Prostate gland (tissue), 2 donors: ENCODE measurements at regions not wholly inside any gene's neighbourhood (a gene's known extent, or its start where the extent isn't known, plus 50 kb on each side); places are given as distances from the start of the nearest gene placed in this dataset.

Experiments
- POLR2A ChIP-seq: fragments of 450-650 bp; IDR thresholded peaks from one replicate; pipeline ENCODE4 v1.6.1; 2016; ENCODE audit warnings: antibody characterized with exemption, mild to moderate bottlenecking
- POLR2AphosphoS5 ChIP-seq: sonication (generic); formaldehyde crosslinking; IDR thresholded peaks from one replicate; pipeline ENCODE4 v1.6.1; 2017; ENCODE audit warnings: antibody characterized with exemption
- TF ChIP-seq, protein P1 (sequence below), 4 experiments: fragments of 200-600 bp in 2 of 4; fragments of 450-650 bp in 2 of 4; sonication (generic) in 2 of 4; IDR thresholded peaks; 1 replicate in 3 of 4; 2 replicates in 1 of 4; pipeline ENCODE4 v1.5.1; 2016 to 2019; ENCODE audit warnings: antibody characterized with exemption in 4 of 4, mild to moderate bottlenecking in 2 of 4, moderate library complexity in 2 of 4

DNA sequence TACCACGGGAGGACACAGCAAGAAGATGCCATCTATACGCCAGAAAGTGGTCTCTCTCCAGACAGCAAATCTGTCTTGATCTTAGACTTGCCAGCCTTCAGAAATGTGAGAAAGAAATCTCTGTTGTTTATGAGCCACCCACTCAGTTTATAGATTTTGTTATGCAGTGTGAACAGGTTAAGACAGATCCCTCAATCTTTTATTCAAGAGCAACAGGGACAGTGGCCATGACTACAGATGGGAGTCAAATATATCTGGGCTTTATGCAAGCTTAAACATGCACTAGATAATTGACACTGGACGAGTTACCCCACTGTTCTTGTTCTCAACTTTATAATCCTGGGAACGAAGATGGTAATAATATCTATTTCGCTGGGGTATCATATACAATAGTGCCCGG, 288.7 kb downstream of the RPAP3 start:
- TF ChIP-seq POLR2A (no peak), POLR2AphosphoS5 (peak; percentile 28)
- TF ChIP-seq, protein P1, sequence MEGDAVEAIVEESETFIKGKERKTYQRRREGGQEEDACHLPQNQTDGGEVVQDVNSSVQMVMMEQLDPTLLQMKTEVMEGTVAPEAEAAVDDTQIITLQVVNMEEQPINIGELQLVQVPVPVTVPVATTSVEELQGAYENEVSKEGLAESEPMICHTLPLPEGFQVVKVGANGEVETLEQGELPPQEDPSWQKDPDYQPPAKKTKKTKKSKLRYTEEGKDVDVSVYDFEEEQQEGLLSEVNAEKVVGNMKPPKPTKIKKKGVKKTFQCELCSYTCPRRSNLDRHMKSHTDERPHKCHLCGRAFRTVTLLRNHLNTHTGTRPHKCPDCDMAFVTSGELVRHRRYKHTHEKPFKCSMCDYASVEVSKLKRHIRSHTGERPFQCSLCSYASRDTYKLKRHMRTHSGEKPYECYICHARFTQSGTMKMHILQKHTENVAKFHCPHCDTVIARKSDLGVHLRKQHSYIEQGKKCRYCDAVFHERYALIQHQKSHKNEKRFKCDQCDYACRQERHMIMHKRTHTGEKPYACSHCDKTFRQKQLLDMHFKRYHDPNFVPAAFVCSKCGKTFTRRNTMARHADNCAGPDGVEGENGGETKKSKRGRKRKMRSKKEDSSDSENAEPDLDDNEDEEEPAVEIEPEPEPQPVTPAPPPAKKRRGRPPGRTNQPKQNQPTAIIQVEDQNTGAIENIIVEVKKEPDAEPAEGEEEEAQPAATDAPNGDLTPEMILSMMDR (IDR thresholded peaks at IDR 0.05) = no peak
